Stimulated activated CD4-positive, alpha-beta T cell treated with anti-CD3 and anti-CD28 coated beads, Interleukin-4, amount 100 ng/mL, for 48 hours (primary cell): ENCODE measurements at regions not wholly inside any gene's neighbourhood (a gene's known extent, or its start where the extent isn't known, plus 50 kb on each side); places are given as distances from the start of the nearest gene placed in this dataset.
"Not testable (repeated sequence)": the region's sequence is repeated elsewhere in the genome, so short reads cannot be mapped to it uniquely, and the experiment has no call there.

Experiments used
- DNase-seq, 2 donors: peaks; one replicate each; pipeline ENCODE4 v3.0.0-alpha.2; 2020; ENCODE audit warnings: low read depth in 2 of 2

DNA sequence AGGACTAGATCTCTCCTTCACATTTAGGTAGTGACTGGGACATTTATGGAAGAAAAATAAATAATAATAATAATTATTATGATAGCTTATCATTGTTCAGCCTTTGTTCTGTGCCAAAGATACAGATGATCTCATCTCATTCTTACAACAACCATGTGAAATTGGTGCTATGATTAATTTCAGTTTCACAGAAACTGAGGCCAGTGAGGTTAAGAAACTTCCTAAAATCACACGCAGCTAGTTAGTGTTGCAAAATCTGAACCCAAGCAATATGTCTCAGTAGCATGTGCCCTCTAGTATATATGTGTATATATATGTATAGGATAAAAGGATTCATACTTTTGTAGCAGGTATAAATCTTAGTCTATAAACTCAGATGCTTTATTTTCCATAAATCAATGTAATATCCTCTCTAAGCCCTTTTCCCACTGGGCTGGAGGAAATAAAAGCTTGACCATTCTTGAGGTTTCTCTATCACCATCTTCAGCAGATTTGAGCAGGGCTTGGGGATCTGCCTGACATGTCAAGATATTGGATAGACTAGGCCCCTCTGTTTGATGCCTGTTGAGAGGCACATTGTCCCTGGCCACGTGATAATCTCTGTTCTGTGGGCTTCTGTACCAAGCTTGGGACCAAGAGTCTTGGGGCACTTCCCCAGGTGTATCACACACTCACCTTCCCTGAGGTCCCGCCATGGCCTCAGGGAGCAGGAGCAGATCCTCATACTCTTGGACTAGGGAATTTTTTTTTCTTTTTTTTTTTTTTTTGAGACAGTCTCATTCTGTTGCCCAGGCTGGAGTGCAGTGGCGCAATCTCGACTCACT, 172.6 kb upstream of the NRP1 start:
- DNase-seq = no peak

DNA sequence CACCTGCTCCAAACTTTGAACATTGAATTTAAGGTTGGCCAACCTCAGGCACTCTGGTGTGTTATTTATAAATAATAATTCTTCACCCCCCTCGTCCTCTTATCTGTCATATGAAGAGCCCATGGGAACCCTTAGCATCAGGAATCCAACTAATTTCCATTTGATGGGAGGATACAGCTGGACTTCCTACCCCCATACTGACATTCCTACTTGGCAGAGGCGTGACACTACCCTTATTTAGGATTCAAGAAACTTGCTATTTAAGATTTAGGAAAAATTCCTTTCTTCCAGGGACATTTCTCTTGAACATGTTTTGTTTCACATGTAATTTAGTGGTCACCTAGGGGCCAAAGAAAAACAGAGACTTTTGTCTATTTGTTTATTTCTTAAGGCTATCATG, 171.9 kb upstream of the NRP1 start:
- no peak for DNase-seq

DNA sequence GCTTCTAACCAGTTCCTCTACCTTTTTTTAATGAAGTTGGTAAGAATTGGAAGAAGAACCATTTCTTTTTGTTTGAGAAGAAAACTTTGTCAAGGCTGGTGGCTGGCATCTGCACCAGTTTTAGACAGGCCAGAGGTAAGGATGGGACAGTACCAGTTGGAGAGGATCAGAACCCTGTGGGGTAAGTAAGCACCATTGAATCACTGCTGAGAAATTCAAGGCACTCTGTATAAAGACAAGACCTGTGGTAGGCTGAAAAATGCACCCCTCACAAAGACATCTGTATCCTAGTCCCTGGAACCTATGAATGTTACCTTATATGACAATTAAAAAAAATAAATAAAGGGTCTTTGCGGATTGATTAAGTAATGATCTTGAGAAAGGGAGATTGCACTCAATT, 166.7 kb upstream of the NRP1 start:
- DNase-seq = no peak

DNA sequence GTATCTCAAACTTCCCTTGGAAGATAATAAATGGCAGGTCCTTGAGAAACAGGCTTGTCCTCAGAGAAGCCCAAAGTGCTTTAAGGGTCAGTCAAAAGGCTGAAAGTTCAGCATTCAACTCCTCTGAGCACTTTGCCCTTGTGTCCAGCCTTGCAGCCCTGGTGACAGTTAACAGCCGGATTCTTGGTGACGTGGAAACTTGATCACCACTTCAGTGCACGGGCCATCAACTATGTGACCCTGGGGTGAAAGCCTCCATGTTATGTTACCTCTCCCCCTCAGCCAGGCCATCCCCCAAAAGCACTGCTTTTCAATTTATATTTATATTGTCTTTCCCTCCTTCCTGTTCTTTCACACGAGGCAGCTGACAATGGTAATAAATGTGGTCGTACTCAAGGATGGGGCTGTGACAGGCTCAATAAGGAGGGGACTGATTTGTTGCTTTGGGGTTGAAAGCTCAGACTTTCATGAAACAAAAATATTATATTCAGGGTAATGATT, 164.0 kb upstream of the NRP1 start:
- no peak for DNase-seq

DNA sequence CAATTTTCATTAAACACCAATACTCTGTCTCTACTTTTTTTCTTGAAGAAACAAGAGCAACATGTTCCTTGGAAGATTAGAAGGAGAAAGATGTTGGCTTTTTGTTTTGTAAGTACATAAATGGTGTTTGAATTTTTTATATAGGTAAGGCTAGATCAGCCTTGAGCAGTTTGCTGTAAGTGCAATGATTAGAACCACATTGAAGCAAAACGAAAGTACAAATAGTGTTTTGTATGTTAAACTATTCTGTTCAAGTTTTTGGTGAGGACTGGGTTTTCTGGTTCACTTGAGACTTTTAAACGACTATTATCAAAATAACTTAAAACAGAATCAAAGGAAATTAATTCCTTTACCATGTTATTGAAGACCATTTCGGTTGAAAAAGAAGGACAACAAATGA, 162.9 kb upstream of the NRP1 start:
- no peak for DNase-seq

DNA sequence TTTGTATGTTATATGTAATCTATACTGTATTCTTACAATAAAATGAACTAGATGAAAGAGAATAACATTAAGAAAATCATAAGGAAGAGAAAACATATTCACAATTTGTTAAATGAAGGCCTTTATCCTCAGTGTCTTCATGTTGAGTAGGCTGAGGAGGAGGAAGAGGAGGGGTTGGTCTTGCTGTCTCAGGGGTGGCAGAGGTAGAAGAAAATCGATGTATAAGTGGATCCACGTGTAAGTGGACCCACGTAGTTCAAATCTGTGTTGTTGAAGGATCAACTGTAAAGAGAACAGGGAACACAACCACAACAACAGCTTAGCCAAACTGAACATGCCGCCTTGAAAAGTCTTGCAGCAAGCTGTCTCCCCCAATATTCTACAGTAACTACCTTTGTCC, 161.6 kb upstream of the NRP1 start:
- DNase-seq = no peak

DNA sequence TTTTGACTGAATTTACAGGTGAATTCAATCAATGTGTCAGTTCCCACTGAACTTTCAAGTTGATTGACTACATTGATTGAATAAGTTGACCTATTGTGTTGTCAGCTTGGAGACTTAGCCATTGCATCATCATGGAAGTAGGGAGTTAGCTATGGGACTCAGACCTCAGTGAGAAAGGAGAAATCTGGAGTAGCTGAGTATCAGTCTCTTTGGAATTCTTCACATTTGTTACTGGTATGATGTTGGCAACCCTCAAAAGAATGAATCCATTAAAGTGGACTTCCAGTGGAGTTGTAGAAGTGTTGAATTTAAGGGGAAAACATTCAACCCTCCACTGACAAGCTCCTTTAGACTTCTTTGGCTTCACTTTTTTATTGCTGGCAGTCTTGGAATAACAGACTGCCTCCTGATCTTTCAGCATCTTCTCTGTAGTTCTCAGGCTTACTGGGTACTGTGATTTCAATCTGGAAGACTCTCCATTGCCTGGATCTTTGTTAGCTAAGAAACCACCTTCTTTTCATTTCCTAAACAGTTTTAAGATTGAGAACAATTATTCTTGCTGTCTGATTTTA, 160.3 kb upstream of the NRP1 start:
- no peak for DNase-seq

DNA sequence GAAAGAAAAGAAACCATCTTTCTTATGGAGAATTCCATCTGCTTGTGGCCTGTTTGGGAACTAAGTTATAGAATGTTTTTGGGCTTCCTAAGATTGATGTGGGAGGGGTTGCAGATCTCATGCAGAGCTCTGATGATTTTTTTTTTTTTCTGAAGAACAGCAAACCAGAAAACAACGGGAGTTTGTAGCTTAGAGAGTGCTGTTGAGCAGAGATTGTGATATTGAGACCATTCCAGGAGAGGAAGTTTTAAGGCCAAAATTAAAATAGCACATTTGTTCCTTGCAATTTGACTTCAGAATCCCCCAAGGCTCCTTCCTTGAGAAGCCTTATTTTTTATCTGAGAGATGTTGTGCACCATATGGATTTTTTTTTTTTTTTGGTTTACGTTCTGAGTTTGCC, 159.5 kb upstream of the NRP1 start:
- DNase-seq = no peak

DNA sequence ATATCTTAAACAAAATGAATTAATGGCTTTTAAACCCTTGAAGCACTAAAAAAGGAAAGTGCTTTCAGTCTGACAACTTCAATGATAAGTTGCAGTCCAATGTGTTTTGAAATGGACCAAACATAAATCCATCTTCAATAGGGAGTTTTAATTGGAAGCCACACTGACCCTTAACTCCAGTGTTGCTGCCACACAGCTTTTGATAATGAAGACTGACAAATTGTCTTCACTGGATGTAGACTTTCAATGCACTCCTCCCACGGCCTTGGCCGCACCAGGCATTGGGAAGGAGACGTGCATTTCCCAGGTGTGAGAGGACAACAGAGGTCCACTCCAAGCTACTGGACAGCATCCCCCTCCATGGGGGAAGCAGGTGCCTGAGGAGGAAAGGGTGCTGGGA, 159.0 kb upstream of the NRP1 start:
- no peak for DNase-seq

DNA sequence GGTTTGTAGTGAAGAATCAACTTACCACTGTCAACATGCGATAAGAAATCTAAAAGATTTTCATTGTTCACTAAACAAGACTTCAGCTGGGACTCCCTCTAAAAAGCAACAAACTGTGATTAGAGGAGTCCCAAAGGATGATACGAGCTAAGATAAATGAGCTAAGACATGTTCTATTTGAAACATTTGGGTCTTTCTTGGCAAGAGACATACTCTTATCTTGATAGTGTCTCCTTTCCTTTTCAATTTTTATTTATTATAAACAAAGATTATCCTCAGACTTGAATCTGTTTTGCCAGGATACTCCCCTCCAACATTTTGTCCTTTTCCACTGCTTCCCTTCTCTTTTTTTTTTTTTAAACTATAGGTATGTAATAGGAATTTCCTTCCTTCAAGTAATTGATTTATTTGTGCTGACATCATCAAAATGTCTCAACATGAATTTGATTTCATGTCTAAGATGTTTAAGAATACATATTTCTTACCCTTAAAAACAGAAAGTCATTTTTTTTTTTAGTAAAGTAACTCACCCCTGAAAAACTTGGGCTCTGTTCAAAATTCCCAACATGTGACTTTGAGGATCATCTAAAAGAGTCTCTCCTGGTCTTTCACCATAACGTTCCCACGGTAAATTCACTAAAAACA, 158.4 kb upstream of the NRP1 start:
- DNase-seq = no peak

DNA sequence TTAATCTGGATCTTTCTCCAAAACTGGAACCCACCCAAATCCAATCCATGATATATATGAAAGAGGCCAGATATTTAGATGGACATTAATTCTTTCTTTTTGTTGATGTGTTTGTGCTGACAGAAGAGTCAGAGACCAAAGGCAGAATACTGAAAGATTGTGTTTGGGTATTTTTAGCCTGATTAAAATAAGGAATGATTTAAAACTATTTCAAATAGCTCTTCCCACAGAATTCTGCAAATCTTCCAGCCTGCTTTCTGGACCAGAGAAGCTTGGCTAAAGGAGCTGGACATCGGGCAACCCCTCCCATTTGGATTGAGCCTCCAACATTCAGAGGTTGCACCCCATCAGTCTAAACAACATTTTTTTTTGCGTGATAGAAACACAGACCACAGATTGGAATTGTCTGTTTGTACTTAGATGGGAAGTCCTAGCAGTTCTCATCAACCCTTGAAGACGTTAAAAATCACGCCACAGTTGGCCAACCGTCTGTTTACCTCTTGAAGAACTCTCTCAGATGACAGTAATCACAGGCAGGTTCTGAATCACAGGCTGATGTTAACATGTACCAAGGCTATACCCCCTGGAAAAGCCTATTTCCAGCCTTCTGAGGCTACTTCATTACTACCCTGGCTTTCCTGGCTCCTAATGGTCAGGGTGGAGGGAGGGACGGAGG, 155.2 kb upstream of the NRP1 start:
- DNase-seq = no peak

DNA sequence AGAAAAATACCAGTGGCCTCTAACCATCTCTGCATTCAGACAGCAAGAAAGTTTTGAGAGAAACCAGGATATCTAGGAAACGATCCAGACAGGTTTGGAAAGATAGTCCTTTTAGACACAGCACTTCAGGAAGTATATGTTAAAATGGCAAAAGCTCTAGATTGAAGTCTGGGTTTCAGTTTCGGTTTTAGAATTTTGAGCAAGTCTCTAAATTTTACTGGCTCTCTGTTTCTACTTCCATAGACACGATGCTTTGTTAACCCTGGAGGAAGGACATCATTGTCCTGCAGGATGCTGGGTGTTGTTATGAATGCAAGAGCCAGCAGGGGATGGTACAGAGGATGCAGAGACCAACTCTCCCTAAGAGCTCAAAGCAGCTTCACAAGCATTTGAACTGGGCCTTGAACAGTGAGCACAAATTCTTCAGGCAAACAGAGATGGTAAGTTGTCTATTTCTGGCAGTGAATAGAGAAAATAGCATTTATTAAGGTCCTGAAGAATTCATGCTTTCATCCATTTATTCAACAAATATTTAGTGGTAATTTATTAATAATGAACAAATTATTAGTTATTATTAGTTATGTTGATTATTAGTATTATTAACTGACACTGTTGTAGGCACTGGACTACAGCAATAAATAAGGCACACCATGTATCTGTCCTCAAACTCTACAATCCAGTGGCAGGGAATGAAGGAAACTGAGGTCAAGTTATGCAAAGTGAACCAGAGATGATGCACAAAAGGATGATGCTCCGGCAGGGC, 152.7 kb upstream of the NRP1 start:
- DNase-seq = no peak

DNA sequence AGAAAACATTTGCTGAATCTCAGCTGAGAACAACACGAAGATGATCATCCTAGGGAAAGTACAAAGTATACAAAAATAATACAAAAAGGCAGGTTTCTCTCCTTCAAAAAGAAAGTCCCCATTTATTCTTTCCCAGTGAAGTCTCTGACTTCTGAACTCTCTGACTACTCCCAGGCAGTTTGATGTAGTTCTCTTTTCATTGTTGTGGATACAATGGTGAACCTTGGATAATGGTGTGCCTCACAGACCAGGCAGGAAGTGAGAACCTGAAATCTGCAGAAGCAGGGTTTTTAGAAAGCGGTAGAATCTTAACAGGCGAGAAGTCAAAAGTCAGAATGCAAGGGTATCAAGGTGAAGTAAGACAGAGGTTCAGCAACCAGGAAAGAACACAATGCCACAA, 150.8 kb upstream of the NRP1 start:
- no peak for DNase-seq

DNA sequence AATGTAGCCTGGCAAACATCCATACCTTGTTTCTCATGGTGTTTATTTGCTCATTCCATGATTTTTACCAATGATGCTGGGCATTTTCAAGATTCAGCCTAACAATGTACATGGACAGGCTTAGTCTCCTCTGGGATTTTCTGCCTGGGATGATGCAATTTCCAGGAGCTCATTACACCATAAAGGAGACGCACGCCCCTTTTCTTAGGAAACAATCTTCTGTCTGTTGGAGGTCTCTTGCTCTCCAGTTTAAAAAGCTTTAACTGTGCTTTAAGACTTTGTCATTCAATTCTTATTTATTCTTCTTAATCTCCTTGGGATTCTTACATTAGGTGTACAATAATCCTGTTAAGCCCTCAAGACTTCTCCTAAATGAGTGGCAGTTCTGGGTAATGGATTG, 150.3 kb upstream of the NRP1 start:
- no peak for DNase-seq

DNA sequence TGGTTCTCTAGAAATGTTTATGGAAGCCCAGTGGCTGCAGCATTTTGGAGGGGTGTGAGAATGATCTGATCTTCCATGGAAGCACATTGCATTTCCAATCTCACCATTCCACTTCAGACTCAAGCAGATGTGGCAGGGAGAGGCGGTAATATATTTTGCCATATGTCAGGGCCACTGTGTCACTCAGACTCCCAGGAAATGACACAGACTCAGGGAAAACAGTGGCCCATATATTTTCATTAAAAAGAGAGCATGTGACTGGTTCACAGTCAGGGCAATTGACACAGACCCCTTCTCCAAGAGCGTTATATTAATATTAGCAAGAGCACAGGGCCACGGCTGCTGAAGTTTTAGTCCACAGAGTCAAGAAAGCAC, 149.3 kb upstream of the NRP1 start:
- DNase-seq = no peak

DNA sequence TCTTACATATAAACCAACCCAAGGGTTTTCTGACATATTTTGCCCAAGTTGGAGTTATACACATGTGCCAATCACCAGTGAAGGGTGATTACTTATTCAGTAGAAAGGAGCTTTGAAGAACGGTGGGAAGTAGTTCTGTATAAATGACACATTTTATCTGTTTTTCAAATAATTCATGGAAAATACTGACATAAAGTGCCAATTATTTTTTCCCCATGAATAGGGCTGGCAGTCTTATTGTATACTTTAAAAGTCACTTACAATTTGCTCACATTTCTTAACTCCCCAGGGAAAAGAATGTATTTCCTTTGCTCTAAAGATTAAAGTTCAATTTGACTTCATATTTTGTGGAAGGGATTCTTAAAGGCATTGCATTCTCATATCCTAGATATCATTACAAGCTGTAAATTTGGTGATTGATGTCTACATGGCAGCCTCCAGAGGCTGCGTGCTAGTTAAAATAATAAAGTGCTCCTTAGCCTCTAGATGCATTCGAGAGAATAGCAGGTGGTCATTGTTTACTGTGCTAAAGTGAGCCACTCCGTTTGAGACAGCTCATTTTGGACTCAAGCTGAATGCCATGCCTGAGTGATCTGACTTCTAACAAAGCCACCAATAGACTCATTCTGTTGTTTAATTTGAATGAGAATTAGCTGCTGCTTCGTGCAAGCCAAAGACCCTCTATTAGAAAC, 148.8 kb upstream of the NRP1 start:
- no peak for DNase-seq

DNA sequence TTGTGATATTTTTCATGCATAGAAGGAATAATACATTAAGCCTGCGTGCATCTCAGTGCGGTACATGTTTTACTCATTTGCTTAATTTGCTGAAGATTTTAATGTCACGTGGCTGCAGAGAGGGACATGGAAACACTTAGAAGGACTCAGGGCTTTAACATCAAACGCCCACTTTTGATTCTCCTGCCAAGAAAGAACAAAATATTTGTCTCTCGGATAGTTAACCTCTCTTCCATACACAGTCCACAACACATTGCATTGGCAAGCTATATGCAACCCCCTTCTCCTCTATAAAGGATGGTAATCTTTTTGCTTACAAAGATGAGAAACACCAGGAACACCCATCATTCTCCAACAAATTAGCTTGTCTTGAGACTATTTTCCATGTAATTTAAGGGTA, 148.0 kb upstream of the NRP1 start:
- DNase-seq = no peak

DNA sequence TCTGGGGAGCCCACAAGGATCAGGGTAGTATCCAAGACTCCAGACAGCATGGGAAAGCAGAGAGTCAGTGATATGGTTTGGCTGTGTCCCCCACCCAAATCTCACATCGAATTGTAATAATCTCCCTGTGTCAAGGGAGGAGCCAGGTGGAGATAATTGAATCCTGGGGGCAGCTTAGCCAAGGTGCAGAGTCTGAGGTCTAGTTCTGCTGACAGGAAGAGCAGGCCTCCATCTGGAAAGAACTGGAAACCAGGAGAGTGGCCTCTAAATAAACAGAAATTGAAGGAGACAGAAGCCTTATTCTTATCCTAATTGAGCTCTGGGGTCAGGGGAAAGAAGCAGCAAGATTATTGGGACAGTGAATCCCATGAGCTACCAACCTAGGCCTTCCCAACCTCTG, 146.7 kb upstream of the NRP1 start:
- DNase-seq = no peak

DNA sequence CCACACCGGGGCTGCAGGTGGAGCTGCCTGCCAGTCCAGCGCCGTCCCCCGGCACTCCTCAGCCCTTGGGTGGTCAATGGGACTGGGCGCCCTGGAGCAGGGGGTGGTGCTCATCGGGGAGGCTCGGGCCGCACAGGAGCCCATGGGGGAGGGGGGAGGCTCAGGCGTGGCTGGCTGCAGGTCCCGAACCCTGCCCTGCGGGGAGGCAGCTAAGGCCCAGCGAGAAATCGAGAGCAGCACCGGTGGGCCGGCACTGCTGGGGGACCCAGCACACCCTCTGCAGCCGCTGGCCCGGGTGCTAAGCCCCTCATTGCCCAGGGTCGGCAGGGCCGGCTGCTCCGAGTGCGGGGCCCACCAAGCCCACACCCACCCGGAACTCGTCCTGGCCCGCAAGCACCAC, 145.9 kb upstream of the NRP1 start:
- not testable (repeated sequence) for DNase-seq

DNA sequence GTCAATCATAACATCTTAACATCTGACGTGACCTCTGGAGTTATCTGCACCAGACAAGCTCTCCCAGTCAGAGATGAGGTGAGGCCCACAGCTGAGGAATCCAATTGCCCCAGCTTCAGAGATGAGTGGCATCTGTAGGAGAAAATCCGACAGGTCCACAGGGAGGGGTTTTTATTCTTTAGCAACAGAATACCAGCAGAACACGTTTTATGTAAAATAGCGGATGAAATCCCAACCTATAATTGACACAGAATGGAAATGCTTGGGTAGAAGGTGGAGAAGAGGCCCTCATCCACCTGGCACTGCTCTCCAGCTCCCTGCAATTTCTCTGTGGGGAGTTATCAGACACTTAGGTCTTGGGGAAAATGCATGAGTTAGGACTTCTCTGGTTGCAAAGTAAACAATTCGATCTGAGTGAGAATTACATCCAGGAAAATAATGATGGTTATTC, 144.2 kb upstream of the NRP1 start:
- DNase-seq = no peak

DNA sequence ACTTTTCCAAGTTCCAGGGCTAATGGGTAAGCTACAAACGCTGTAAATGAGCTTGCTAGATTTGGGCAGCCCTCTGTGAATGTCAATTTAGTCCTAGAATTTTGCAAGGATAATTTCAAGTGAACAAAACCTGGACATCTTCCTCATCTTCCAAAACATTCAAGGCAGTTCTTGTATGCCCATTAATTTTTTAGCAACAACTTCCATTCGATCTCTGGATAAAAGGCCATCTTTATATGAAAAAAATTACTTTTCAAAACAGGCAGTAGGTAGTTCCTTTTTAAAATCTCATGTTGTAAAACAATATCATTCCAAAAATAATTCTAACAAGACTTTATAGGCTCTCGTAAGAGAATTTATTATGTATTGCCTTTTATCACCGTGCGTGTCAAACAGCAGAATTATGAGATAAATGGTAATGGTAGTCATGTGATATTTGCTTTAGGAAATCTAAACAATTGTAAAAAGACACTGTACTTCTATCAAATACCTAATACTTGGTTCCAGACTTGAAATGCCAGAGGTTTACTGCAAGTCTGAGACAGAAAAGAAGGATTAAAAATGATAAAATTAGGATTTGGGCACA, 143.7 kb upstream of the NRP1 start:
- no peak for DNase-seq
